T-cell (primary cell): ENCODE measurements at regions not wholly inside any gene's neighbourhood (a gene's known extent, or its start where the extent isn't known, plus 50 kb on each side); places are given as distances from the start of the nearest gene placed in this dataset.

Source experiments
- ATAC-seq, 4 experiments: fragments of 200-7000 bp in 3 of 4; fragments of 150-1000 bp in 1 of 4; cut with Tn5 transposase; replicated peaks in 1 of 4; 1 replicate in 3 of 4; 2 replicates in 1 of 4; pipeline ENCODE4 v1.10.0; 2021; ENCODE audit warnings: moderate library complexity in 3 of 4, mild to moderate bottlenecking in 2 of 4, moderate number of reproducible peaks in 1 of 4
- CTCF ChIA-PET, 2 donors: fragments of 300-600 bp; sonication (Branson Sonifier 250); formaldehyde crosslinking; loops; one replicate each; lab custom pipeline; 2022; ENCODE audit warnings: antibody characterized with exemption in 2 of 2; lab: Charles Lee
- POLR2A ChIA-PET, 2 donors: fragments of 300-600 bp; sonication (Branson Sonifier 250); formaldehyde crosslinking; loops; one replicate each; lab custom pipeline; 2022; ENCODE audit warnings: antibody characterized with exemption in 2 of 2; lab: Charles Lee
- DNase-seq, 35 experiments: peaks; one replicate each; pipeline versions ENCODE4 v3.0.0 to v3.0.0-alpha.2; 2013 to 2023
- H3K27ac ChIP-seq: one replicate; pipeline ENCODE4 v1.5.1; 2013; ENCODE audit warnings: low read length
- H3K27me3 ChIP-seq, 2 experiments: replicated peaks in 1 of 2; 1 replicate in 1 of 2; 2 replicates in 1 of 2; pipeline versions ENCODE4 v1.6.1 to v1.7.0; 2013; ENCODE audit warnings: low read length in 1 of 2, mixed read lengths in 1 of 2; ENCODE audit not compliant: control insufficient read depth in 2 of 2, insufficient read depth in 2 of 2; ENCODE audit errors: extremely low read depth in 1 of 2
- H3K36me3 ChIP-seq, 2 donors: 1 replicate in 1 of 2; 2 replicates in 1 of 2; pipeline versions ENCODE4 v1.6.1 to v1.7.0; 2013; ENCODE audit warnings: low read length in 1 of 2; ENCODE audit not compliant: control insufficient read depth in 2 of 2, insufficient read depth in 1 of 2; ENCODE audit errors: extremely low read depth in 1 of 2
- H3K4me1 ChIP-seq, 2 experiments: 1 replicate in 1 of 2; 2 replicates in 1 of 2; pipeline versions ENCODE4 v1.6.1 to v1.7.0; 2013; ENCODE audit warnings: low read length in 2 of 2, mixed read lengths in 1 of 2; ENCODE audit not compliant: insufficient read depth in 2 of 2, control insufficient read depth in 1 of 2; ENCODE audit errors: extremely low read depth in 1 of 2
- H3K4me3 ChIP-seq, 2 donors: 1 replicate in 1 of 2; 2 replicates in 1 of 2; pipeline versions ENCODE4 v1.5.1 to v1.7.0; 2013; ENCODE audit warnings: mild to moderate bottlenecking in 2 of 2, low read length in 1 of 2, moderate library complexity in 1 of 2; ENCODE audit not compliant: control insufficient read depth in 1 of 2; ENCODE audit errors: extremely low read depth in 1 of 2
- H3K9me3 ChIP-seq: 2 replicates; pipeline ENCODE4 v1.7.0; 2013
- H3K27ac Mint-ChIP-seq, 2 donors: one replicate each; pipeline ENCODE4 v1.8.0; 2020 to 2021; ENCODE audit warnings: mild to moderate bottlenecking in 2 of 2, mixed read lengths in 2 of 2
- H3K27me3 Mint-ChIP-seq, 2 donors: one replicate each; pipeline ENCODE4 v1.8.0; 2021 to 2022; ENCODE audit warnings: mixed read lengths in 2 of 2
- H3K36me3 Mint-ChIP-seq: one replicate; pipeline ENCODE4 v1.8.0; 2021; ENCODE audit warnings: mixed read lengths
- H3K4me1 Mint-ChIP-seq, 3 donors: one replicate each; pipeline ENCODE4 v1.8.0; 2020 to 2022; ENCODE audit warnings: mixed read lengths in 3 of 3, mild to moderate bottlenecking in 1 of 3
- H3K4me3 Mint-ChIP-seq, 3 donors: one replicate each; pipeline ENCODE4 v1.8.0; 2020 to 2022; ENCODE audit warnings: mild to moderate bottlenecking in 3 of 3, mixed read lengths in 3 of 3, moderate library complexity in 3 of 3
- H3K9me3 Mint-ChIP-seq, 3 donors: one replicate each; pipeline ENCODE4 v1.8.0; 2020 to 2022; ENCODE audit warnings: mixed read lengths in 3 of 3
- WGBS: methylation state at CpG from one replicate; pipeline ENCODE4 v1.1.5; 2013; ENCODE audit warnings: missing lambda C conversion rate; ENCODE audit not compliant: insufficient coverage; 5-methylcytosine and 5-hydroxymethylcytosine counted together

- POLR2A ChIA-PET = no interaction called here
These were observed 78.3 kb downstream of the MICALL2 start for GRCh38 chr7:1380821-1381580.

GRCh38 chr7:1382553-1383397, 76.5 kb downstream of the MICALL2 start:
- Histone ChIP-seq H3K4me1 (no peaks in the 10 kb centered on the region), H3K36me3 (no peaks in the 10 kb centered on the region), H3K27me3 (peaks cover 0 to 63% of the 10 kb centered on the region in 2 experiments), H3K27ac (no peak overlapping the region), H3K9me3 (no peaks in the 10 kb centered on the region), H3K4me3 (no peak overlapping the region)
- no peak overlapping the region for H3K27ac Mint-ChIP-seq
- H3K4me1 Mint-ChIP-seq = peaks cover 0 to 8% (median 0%) of the 10 kb centered on the region in 3 donors
- CTCF ChIA-PET = no interaction called here
- H3K27me3 Mint-ChIP-seq = peaks cover 12 to 22% of the 10 kb centered on the region in 2 donors
- 70% methylated on average over 21 of the region's 29 CpGs for WGBS
- DNase-seq (no peak), ATAC-seq (no peak)
- no peak overlapping the region for H3K4me3 Mint-ChIP-seq
- peaks cover 0 to 5% (median 0%) of the 10 kb centered on the region in 3 donors for H3K9me3 Mint-ChIP-seq
- POLR2A ChIA-PET = no interaction called here
- H3K36me3 Mint-ChIP-seq = no peaks in the 10 kb centered on the region

More at GRCh38 chr7:1380821-1381580, 78.3 kb downstream of the MICALL2 start:
- ATAC-seq (no peak), DNase-seq (no peak)
- CTCF ChIA-PET = no interaction called here
- no peak overlapping the region for H3K27ac ChIP-seq
- no peaks in the 10 kb centered on the region for H3K36me3 Mint-ChIP-seq
- peaks cover 8 to 25% of the 10 kb centered on the region in 2 donors for H3K27me3 Mint-ChIP-seq
- H3K27me3 ChIP-seq = peaks cover 0 to 65% of the 10 kb centered on the region in 2 experiments
- 64% methylated on average over 7 of the region's 18 CpGs for WGBS
- H3K4me3 ChIP-seq = no peak overlapping the region
- no peak overlapping the region for H3K4me3 Mint-ChIP-seq
- no peaks in the 10 kb centered on the region for H3K9me3 ChIP-seq
- H3K27ac Mint-ChIP-seq = no peak overlapping the region
- H3K9me3 Mint-ChIP-seq = peaks cover 0 to 5% (median 0%) of the 10 kb centered on the region in 3 donors
- no peaks in the 10 kb centered on the region for H3K4me1 ChIP-seq
- peaks cover 0 to 8% (median 0%) of the 10 kb centered on the region in 3 donors for H3K4me1 Mint-ChIP-seq
- no peaks in the 10 kb centered on the region for H3K36me3 ChIP-seq

GRCh38 chr7:1383398-1384112, 75.7 kb downstream of the MICALL2 start:
- Mint-ChIP-seq H3K36me3 (no peaks in the 10 kb centered on the region), H3K4me1 (peaks cover 0 to 8% (median 0%) of the 10 kb centered on the region in 3 donors), H3K27ac (no peak overlapping the region), H3K27me3 (peaks cover 14 to 25% of the 10 kb centered on the region in 2 donors), H3K4me3 (no peak overlapping the region), H3K9me3 (peaks cover 0 to 5% (median 0%) of the 10 kb centered on the region in 3 donors)
- 82% methylated on average over 25 of the region's 30 CpGs for WGBS
- ChIA-PET CTCF (no interaction called here), POLR2A (no interaction called here)
- DNase-seq (no peak), ATAC-seq (no peak)
- Histone ChIP-seq H3K4me3 (no peak overlapping the region), H3K27ac (no peak overlapping the region), H3K36me3 (no peaks in the 10 kb centered on the region), H3K27me3 (peaks cover 0 to 63% of the 10 kb centered on the region in 2 experiments), H3K4me1 (no peaks in the 10 kb centered on the region), H3K9me3 (no peaks in the 10 kb centered on the region)

- Histone ChIP-seq H3K36me3 (no peaks in the 10 kb centered on the region), H3K27ac (no peak overlapping the region), H3K4me3 (no peak overlapping the region), H3K27me3 (peaks cover 0 to 68% of the 10 kb centered on the region in 2 experiments), H3K9me3 (no peaks in the 10 kb centered on the region), H3K4me1 (no peaks in the 10 kb centered on the region)
- no peak for ATAC-seq
- Mint-ChIP-seq H3K27ac (no peak overlapping the region), H3K4me1 (peaks cover 0 to 8% (median 0%) of the 10 kb centered on the region in 3 donors), H3K4me3 (no peak overlapping the region), H3K27me3 (peaks cover 17 to 28% of the 10 kb centered on the region in 2 donors), H3K9me3 (peaks cover 0 to 5% (median 0%) of the 10 kb centered on the region in 3 donors), H3K36me3 (no peaks in the 10 kb centered on the region)
- 91% methylated on average over 15 of the region's 21 CpGs for WGBS
- CTCF ChIA-PET = no interaction called here
- no peak for DNase-seq
- POLR2A ChIA-PET = no interaction called here
These were observed 75.2 kb downstream of the MICALL2 start for GRCh38 chr7:1384113-1384415.
